ENCODE measurements at regions not wholly inside any gene's neighbourhood (a gene's known extent, or its start where the extent isn't known, plus 50 kb on each side); places are given as distances from the start of the nearest gene placed in this dataset.

- TF ChIP-seq EP300 (IDR thresholded peaks at IDR 0.05) (no peak), POLR2A (IDR thresholded peaks at IDR 0.05) (no peak), POLR2AphosphoS5 (IDR thresholded peaks at IDR 0.05) (no peak)
Measured at GRCh38 chr9:113738496-113738892, 137.6 kb upstream of the ZNF618 start.
